ENCODE measurements at regions not wholly inside any gene's neighbourhood (a gene's known extent, or its start where the extent isn't known, plus 50 kb on each side); places are given as distances from the start of the nearest gene placed in this dataset.

- H3K36me3 Mint-ChIP-seq, result no peaks in the 10 kb centered on the region
- H3K27me3 Mint-ChIP-seq (ENCODE audit: low read depth), result peaks cover 16% of the 10 kb centered on the region
- H3K4me3 Mint-ChIP-seq, result no peak overlapping the region
- no peak for TF ChIP-seq CTCF (IDR thresholded peaks at IDR 0.05; ENCODE audit: unreplicated experiment)
- DNase-seq (ENCODE audit: low spot score in 2 of 2, unreplicated experiment in 2 of 2), result no peak
- H3K9me3 Mint-ChIP-seq, result no peaks in the 10 kb centered on the region
- H3K4me1 Mint-ChIP-seq, result peaks cover 14% of the 10 kb centered on the region
- no peak overlapping the region for H3K27ac Mint-ChIP-seq
Measured at GRCh38 chr15:29615791-29616190, 206.5 kb downstream of the TJP1 start.

- H3K27ac Mint-ChIP-seq, result no peak overlapping the region
- no peaks in the 10 kb centered on the region for H3K36me3 Mint-ChIP-seq
- no peaks in the 10 kb centered on the region for H3K9me3 Mint-ChIP-seq
- no peak for TF ChIP-seq CTCF (IDR thresholded peaks at IDR 0.05; ENCODE audit: unreplicated experiment)
- peaks cover 14% of the 10 kb centered on the region for H3K4me1 Mint-ChIP-seq
- no peak for DNase-seq (ENCODE audit: low spot score in 2 of 2, unreplicated experiment in 2 of 2)
- no peak overlapping the region for H3K4me3 Mint-ChIP-seq
- H3K27me3 Mint-ChIP-seq (ENCODE audit: low read depth), result peaks cover 21% of the 10 kb centered on the region
Measured at GRCh38 chr15:29613951-29614382, 208.3 kb downstream of the TJP1 start.

DNA sequence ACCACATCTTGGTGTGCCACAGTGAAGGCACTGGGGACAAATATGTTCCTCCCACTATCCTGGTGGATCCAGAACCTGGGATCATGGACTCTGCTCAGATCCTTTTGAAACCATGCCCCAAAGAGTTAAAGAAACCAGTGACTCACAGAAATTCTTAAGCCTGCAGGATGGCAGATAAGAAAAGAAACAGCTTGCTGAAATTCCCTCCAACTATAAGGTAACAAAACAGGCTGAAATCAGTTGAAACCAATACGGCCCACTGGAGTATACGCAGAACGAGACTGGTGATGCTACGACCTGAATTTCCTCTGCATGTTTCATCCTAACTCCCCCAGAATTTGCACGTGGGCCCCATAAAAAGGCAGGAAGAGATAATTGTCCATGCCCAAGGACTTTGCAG is 209.6 kb downstream of the TJP1 start:
- Mint-ChIP-seq H3K4me3 (no peak overlapping the region), H3K27ac (no peak overlapping the region), H3K4me1 (peaks cover 14% of the 10 kb centered on the region), H3K36me3 (no peaks in the 10 kb centered on the region), H3K27me3 (ENCODE audit: low read depth) (peaks cover 21% of the 10 kb centered on the region), H3K9me3 (no peaks in the 10 kb centered on the region)
- DNase-seq (ENCODE audit: low spot score in 2 of 2, unreplicated experiment in 2 of 2), result no peak
- TF ChIP-seq CTCF (IDR thresholded peaks at IDR 0.05; ENCODE audit: unreplicated experiment), result no peak

GRCh38 chr15:29612096-29612495 is 210.2 kb downstream of the TJP1 start:
- H3K4me3 Mint-ChIP-seq, result no peak overlapping the region
- peaks cover 4% of the 10 kb centered on the region for H3K9me3 Mint-ChIP-seq
- DNase-seq (ENCODE audit: low spot score in 2 of 2, unreplicated experiment in 2 of 2), result no peak
- TF ChIP-seq CTCF (IDR thresholded peaks at IDR 0.05; ENCODE audit: unreplicated experiment), result no peak
- H3K27me3 Mint-ChIP-seq (ENCODE audit: low read depth), result peaks cover 21% of the 10 kb centered on the region
- H3K36me3 Mint-ChIP-seq, result no peaks in the 10 kb centered on the region
- H3K27ac Mint-ChIP-seq, result peak overlapping the region; percentile 35
- peaks cover 14% of the 10 kb centered on the region for H3K4me1 Mint-ChIP-seq

DNA sequence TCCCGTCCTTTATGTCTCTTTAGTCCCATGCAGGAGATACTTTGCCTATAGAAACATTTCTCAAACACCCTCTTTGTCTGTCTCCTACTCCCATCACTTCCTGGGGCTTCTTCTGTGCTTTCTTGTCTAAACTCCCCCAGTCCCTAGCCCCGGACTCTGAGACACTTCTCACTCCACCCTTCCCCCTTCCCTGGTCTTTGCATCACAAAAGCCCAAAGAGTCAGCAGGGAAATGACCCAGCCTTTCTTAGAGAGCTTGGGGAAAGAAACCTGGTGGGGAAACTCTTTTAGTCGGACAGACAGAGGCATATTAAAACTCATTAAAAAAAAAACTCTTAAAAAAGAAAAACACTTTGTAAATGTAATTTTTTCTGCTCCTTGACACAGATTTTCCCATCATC is 211.2 kb downstream of the TJP1 start:
- DNase-seq (ENCODE audit: low spot score in 2 of 2, unreplicated experiment in 2 of 2), result no peak
- no peak overlapping the region for H3K27ac Mint-ChIP-seq
- TF ChIP-seq CTCF (IDR thresholded peaks at IDR 0.05; ENCODE audit: unreplicated experiment), result no peak
- peaks cover 14% of the 10 kb centered on the region for H3K4me1 Mint-ChIP-seq
- H3K9me3 Mint-ChIP-seq, result peaks cover 5% of the 10 kb centered on the region
- H3K36me3 Mint-ChIP-seq, result no peaks in the 10 kb centered on the region
- H3K27me3 Mint-ChIP-seq (ENCODE audit: low read depth), result peaks cover 21% of the 10 kb centered on the region
- no peak overlapping the region for H3K4me3 Mint-ChIP-seq

GRCh38 chr15:29601811-29602210 is 220.5 kb downstream of the TJP1 start:
- Mint-ChIP-seq H3K4me3 (no peak overlapping the region), H3K27me3 (ENCODE audit: low read depth) (no peaks in the 10 kb centered on the region), H3K9me3 (peaks cover 5% of the 10 kb centered on the region), H3K36me3 (no peaks in the 10 kb centered on the region), H3K4me1 (no peaks in the 10 kb centered on the region), H3K27ac (no peak overlapping the region)
- no peak for DNase-seq (ENCODE audit: low spot score in 2 of 2, unreplicated experiment in 2 of 2)
- TF ChIP-seq CTCF (IDR thresholded peaks at IDR 0.05; ENCODE audit: unreplicated experiment), result no peak
